ENCODE measurements at regions not wholly inside any gene's neighbourhood (a gene's known extent, or its start where the extent isn't known, plus 50 kb on each side); places are given as distances from the start of the nearest gene placed in this dataset.
"Not testable (repeated sequence)": the region's sequence is repeated elsewhere in the genome, so short reads cannot be mapped to it uniquely, and the experiment has no call there.

GRCh38 chr10:106384496-106384895 lies 780.0 kb downstream of the SORCS1 start:
- DNase-seq (ENCODE audit: low spot score), result no peak

DNA sequence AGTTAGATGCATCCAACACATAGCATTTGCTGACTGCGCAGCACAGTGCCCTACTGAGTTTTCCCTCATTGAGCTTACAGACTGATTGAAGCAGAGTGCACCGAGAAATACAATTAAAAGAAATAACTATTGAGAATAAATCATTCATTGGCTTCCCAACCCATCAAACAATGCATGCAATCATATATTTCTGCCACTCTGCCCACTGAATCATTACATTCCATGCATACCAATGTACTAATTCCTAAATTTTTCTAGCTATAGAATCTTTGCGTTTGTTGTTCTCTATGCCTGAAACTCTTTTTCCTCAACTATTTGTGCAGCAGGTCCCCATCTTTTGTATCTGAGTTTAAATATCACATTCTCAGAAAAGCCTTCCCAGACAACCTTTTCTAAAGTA lies 783.8 kb downstream of the SORCS1 start:
- DNase-seq (ENCODE audit: low spot score), result no peak

DNA sequence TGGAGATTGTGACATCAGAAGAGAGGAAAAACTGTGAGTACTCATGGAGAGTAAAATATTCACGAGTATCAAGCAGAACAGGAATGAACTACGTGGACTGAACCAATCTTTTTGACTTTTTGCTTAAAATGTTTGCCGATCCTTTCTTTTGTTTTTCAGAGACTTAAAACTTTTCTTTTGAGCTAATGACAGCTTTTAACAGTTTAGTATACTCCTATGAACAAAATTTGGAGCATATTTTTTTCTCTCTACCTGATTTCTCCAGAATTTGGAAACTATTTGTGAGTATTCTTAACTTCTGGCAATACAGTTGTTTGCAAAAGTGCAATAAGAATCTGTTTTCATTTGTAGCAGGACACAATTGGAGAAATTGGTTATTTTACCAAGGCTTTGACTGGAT lies 786.3 kb downstream of the SORCS1 start:
- DNase-seq (ENCODE audit: low spot score), result no peak

GRCh38 chr10:106370751-106371150 lies 793.8 kb downstream of the SORCS1 start:
- DNase-seq (ENCODE audit: low spot score), result no peak

- no peak for DNase-seq (ENCODE audit: low spot score)
Measured at GRCh38 chr10:106360870-106361269, 803.6 kb downstream of the SORCS1 start.

- no peak for DNase-seq (ENCODE audit: low spot score)
Measured at GRCh38 chr10:106355450-106355849, 809.1 kb downstream of the SORCS1 start.

DNA sequence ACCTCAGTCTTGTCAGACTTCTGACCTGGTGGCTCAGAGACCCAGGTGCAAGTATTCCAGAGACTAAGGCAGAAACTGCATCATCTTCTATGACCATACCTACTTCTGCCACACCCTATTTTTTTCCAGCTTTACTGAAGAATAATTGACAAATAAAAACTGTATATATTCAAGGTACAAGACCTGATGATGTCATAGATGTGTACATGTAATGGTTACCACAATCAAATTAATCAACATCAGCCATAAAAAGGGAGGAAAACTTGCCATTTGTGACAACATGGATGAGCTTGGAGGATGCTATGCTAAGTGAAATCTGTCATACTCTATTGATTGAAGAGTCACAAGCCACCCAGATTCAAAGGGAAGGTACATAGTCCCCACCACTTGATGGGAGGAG lies 815.6 kb downstream of the SORCS1 start:
- DNase-seq (ENCODE audit: low spot score), result no peak

- DNase-seq (ENCODE audit: low spot score), result no peak
Measured at GRCh38 chr10:106347547-106347946, 817.0 kb downstream of the SORCS1 start.

DNA sequence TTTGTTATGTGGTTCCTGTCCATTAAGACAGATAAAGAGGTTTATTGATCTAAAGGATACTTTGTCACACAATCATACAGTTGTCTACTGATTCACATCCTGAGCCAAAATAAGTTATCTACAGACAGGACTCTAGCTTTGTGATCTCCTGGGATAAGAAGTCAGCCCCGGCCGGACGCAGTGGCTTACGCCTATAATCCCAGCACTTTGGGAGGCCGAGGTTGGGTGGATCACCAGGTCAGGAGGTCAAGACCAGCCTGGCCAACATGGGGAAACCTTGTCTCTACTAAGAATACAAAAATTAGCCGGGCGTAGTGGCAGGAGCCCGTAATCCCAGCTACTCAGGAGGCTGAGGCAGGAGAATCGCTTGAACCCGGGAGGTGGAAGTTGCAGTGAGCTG lies 821.0 kb downstream of the SORCS1 start:
- DNase-seq (ENCODE audit: low spot score), result not testable (repeated sequence)

DNA sequence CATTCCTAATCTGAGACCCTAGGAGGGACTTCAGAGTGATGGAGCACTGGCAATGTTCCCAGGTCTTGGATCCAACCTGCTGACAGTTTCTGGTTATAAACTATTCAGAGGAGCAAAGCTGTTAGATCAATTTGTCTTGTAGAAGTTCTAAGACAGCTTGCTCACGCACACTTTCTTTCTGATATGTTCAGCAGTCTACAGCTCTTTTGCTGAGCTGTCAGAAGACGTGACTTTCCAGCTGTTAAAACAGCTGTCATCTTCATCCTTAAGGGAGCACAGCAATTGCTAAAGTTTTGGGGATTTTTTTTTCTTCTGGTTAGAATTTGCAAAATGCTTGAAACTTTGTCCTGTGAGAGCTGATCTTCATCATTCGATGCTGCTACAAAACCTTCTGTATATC lies 823.1 kb downstream of the SORCS1 start:
- no peak for DNase-seq (ENCODE audit: low spot score)

GRCh38 chr10:106338486-106338885 lies 826.0 kb downstream of the SORCS1 start:
- DNase-seq (ENCODE audit: low spot score), result no peak

DNA sequence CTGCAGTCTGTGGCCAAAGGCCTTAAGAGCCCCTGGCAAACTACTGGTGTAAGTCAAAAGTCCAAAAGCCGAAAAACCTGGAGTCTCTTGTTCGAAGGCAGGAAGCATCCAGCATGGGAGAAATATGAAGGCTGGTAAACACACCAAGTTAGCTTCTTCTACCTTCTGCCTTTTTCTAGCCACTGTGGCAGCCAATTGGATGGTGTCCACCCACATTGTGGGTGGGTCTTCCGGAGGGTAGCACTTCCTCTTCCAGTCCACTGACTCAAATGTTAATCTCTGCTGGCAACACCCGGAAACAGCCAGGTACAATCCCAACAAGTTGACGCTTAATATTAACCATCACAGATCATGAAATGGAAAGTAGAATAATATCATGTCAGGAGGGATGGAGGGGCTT lies 827.6 kb downstream of the SORCS1 start:
- DNase-seq (ENCODE audit: low spot score), result no peak

DNA sequence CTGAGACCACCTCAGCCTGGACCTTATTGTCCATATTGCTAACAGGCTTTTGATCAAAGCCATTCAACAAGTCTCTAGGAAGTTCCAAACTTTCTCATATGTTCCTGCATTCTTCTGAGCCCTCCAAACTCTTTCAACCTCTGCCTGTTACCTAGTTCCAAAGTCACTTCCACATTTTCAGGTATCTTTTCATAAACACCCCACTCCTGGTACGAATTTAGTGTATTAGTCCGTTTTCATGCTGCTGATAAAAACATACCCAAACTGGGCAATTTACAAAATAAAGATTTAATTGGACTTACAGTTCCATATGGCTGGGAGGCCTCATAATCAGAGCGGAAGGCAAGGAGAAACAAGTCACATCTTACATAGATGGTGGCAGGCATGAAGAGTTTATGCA lies 836.8 kb downstream of the SORCS1 start:
- no peak for DNase-seq (ENCODE audit: low spot score)

GRCh38 chr10:106320876-106321275 lies 843.6 kb downstream of the SORCS1 start:
- DNase-seq (ENCODE audit: low spot score), result no peak

DNA sequence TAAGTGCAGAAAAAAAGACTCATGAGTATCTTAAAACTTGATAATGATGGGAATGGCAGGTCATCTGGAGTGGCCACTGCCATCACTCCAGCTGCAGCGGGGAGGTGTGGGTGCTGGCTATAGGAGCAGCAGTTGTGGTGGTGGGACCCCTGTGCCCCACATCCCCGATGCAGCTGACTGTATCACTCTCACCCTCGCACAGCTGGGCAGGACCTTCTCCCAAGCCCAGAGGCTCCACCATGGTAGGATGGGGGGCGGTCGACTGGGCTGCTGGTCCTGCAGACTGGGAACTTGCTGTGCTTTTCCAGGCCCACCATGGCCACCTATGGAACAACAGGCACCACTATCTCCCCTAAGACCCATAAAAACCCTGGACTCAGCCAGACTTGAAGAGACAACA lies 844.4 kb downstream of the SORCS1 start:
- no peak for DNase-seq (ENCODE audit: low spot score)

DNA sequence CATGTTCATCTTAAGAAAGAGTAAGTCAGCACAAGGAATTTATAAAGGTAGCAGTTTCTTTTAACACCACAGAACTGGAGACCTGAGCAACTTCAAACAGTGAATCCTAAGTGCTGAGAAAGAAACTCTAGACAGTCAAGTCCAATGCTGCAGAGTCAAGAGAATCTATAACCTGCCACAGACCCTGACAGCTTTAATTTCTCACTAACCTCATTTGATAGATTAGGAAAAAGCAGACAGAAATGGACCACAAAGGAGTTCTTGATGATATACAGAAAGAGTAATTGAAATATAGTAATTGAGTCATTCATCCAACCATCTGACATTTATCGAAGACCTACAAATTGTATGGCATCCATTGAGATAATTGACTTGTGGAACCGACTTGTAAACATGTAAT lies 847.0 kb downstream of the SORCS1 start:
- no peak for DNase-seq (ENCODE audit: low spot score)

- no peak for DNase-seq (ENCODE audit: low spot score)
Measured at GRCh38 chr10:106313041-106313440, 851.5 kb downstream of the SORCS1 start.

DNA sequence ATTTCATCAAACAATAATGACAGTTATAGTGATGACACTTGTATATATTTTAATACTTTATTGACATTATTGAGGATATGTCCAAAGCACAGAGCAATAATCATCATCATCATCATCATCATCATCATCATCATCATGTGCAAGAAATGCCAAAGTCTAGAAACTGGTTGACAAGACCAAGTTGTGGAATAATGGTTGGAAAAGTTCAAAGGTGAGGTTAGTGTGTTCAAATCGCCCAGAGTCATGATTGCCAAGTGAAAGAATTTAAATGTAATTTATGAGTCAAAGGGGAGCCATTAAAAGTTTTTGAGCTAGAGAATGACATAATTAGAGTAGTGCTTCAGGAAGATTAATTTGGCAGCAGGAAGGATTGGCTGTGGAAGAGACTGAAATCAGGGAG lies 852.4 kb downstream of the SORCS1 start:
- no peak for DNase-seq (ENCODE audit: low spot score)

DNA sequence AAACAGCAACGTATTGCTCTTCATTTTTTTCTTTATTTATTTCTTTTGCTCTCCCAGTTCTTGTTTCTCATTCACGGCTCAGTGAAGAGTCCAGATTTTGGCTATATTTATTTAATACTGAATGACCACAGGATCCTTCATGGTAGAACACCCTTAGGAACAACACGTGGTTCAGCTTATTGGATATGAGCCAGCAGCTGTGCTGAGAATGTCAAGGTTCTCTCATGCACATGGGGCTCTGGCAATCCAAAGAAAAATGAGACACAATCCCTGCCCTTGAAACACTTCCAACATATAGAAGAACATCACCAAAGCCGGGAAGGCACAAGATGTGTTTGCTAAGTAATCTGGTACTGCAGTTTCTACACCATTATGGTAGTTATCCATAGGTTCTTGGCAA lies 852.9 kb downstream of the SORCS1 start:
- no peak for DNase-seq (ENCODE audit: low spot score)

- no peak for DNase-seq (ENCODE audit: low spot score)
Measured at GRCh38 chr10:106310596-106310995, 853.9 kb downstream of the SORCS1 start.

- no peak for DNase-seq (ENCODE audit: low spot score)
Measured at GRCh38 chr10:106309376-106309775, 855.1 kb downstream of the SORCS1 start.

- no peak for DNase-seq (ENCODE audit: low spot score)
Measured at GRCh38 chr10:106308284-106308683, 856.2 kb downstream of the SORCS1 start.

- DNase-seq (ENCODE audit: low spot score), result no peak
Measured at GRCh38 chr10:106304056-106304455, 860.5 kb downstream of the SORCS1 start.

DNA sequence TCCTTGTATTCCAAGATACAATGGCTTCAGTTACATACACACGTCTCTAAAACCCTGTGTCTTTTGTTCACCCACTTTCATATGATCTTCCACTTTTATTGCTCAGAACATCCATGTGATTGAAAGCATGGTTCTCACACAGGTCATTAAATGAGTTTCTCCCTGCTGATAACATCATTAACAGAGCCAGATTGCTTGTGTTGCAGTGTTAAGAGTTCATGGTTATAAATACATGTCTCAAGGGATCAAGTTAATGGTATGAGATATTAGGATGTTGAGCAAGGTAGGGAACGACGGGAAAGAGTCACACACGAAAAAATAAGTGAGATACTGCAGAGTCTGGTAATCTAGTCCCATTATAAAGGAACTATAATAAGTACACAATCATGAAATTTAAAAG lies 861.5 kb downstream of the SORCS1 start:
- no peak for DNase-seq (ENCODE audit: low spot score)

DNA sequence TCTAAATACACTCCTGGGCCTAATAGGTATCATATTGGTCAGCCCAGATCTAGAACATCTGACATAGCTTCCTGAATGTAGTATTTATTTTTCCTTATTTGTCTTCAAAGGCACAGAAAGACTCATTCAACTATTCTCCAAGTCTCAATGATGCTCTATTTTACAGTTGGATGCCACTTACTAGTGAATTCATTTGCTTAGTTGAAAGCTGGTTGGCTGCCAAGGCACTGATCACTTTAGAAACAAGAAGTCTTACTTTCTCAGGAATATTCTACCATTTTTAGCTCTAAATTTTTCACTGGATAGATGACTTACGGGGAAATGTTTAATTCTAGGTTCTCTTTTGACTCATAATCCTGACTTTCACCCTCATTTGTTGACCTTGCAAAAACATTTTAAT lies 863.4 kb downstream of the SORCS1 start:
- DNase-seq (ENCODE audit: low spot score), result no peak
